H1 (cell line): ENCODE measurements at regions not wholly inside any gene's neighbourhood (a gene's known extent, or its start where the extent isn't known, plus 50 kb on each side); places are given as distances from the start of the nearest gene placed in this dataset.
"Not testable (repeated sequence)": the region's sequence is repeated elsewhere in the genome, so short reads cannot be mapped to it uniquely, and the experiment has no call there.

Experiments
- CTCF ChIA-PET: fragments of 300-600 bp; sonication (Branson Sonifier 250); formaldehyde crosslinking; loops from one replicate; lab custom pipeline; 2021; ENCODE audit not compliant: partially characterized antibody; lab: Charles Lee
- POLR2A ChIA-PET: fragments of 300-600 bp; sonication (Branson Sonifier 250); formaldehyde crosslinking; loops from one replicate; lab custom pipeline; 2021; ENCODE audit warnings: inconsistent platforms; ENCODE audit not compliant: partially characterized antibody; lab: Charles Lee
- DNase-seq, 2 experiments: peaks; one replicate each; pipeline versions ENCODE4 v3.0.0 to v3.0.0-alpha.2; 2010 to 2022; ENCODE audit warnings: low spot score in 2 of 2, low read depth in 1 of 2, mixed read lengths in 1 of 2
- FAIRE-seq: peaks from 2 replicates; lab custom pipeline; 2011; peaks lifted over from hg19 to GRCh38; lab: Jason Lieb, UNC
- H2AFZ ChIP-seq: 2 replicates; pipeline ENCODE4 v1.8.1; 2012; ENCODE audit warnings: low read length, inconsistent platforms
- H2AK5ac ChIP-seq: 2 replicates; pipeline ENCODE4 v1.6.1; 2013; ENCODE audit warnings: low read depth, low read length
- H2BK120ac ChIP-seq: replicated peaks from 2 replicates; pipeline ENCODE3; 2013; ENCODE audit warnings: low read depth, low read length, inconsistent platforms
- H2BK12ac ChIP-seq: 2 replicates; pipeline ENCODE4 v1.6.1; 2013; ENCODE audit warnings: low read depth, low read length
- H2BK15ac ChIP-seq: 2 replicates; pipeline ENCODE4 v1.6.1; 2013; ENCODE audit warnings: low read length
- H2BK20ac ChIP-seq: 2 replicates; pipeline ENCODE4 v1.6.1; 2013; ENCODE audit warnings: low read length
- H2BK5ac ChIP-seq: 2 replicates; pipeline ENCODE4 v1.6.1; 2013; ENCODE audit warnings: low read depth, low read length
- H3K14ac ChIP-seq: 2 replicates; pipeline ENCODE4 v1.6.1; 2013; ENCODE audit warnings: inconsistent platforms; ENCODE audit not compliant: insufficient read length
- H3K18ac ChIP-seq: 2 replicates; pipeline ENCODE4 v1.6.1; 2013; ENCODE audit warnings: low read length; ENCODE audit errors: extremely low read depth
- H3K23ac ChIP-seq: 2 replicates; pipeline ENCODE4 v1.6.1; 2013; ENCODE audit warnings: inconsistent platforms; ENCODE audit not compliant: insufficient read length
- H3K23me2 ChIP-seq: 2 replicates; pipeline ENCODE4 v1.6.1; 2013; ENCODE audit warnings: low read depth, low read length
- H3K27ac ChIP-seq: 2 replicates; pipeline ENCODE4 v1.6.1; 2011; ENCODE audit warnings: low read depth, low read length, inconsistent platforms
- H3K27me3 ChIP-seq, 4 experiments: replicated peaks in 1 of 4; 1 replicate in 1 of 4; 2 replicates in 3 of 4; pipeline versions ENCODE4 v1.6.1 to v1.8.1; 2011 to 2013; ENCODE audit warnings: low read length in 3 of 4, mild to moderate bottlenecking in 3 of 4, inconsistent platforms in 2 of 4, mixed read lengths in 2 of 4, moderate library complexity in 1 of 4; ENCODE audit not compliant: control insufficient read depth in 3 of 4, insufficient read depth in 3 of 4; ENCODE audit errors: extremely low read depth in 1 of 4
- H3K36me3 ChIP-seq, 4 experiments: 2 replicates each; pipeline versions ENCODE4 v1.6.1 to v1.8.1; 2011 to 2013; ENCODE audit warnings: mild to moderate bottlenecking in 4 of 4, low read length in 3 of 4, moderate library complexity in 2 of 4, control low read depth in 1 of 4, inconsistent platforms in 1 of 4; ENCODE audit not compliant: insufficient read depth in 4 of 4, control insufficient read depth in 2 of 4
- H3K4ac ChIP-seq: replicated peaks from 2 replicates; pipeline ENCODE3; 2013; ENCODE audit warnings: low read length, low read depth, mixed read lengths, inconsistent platforms; ENCODE audit not compliant: insufficient read length
- H3K4me1 ChIP-seq, 4 experiments: replicated peaks in 1 of 4; 1 replicate in 1 of 4; 2 replicates in 3 of 4; pipeline versions ENCODE4 v1.6.1 to v1.8.1; 2011 to 2013; ENCODE audit warnings: low read length in 3 of 4, inconsistent platforms in 2 of 4, mixed read lengths in 1 of 4; ENCODE audit not compliant: insufficient read depth in 4 of 4, control insufficient read depth in 3 of 4
- H3K4me2 ChIP-seq, 2 experiments: 2 replicates each; pipeline versions ENCODE4 v1.6.1 to v1.8.1; 2011 to 2013; ENCODE audit warnings: low read depth in 2 of 2, low read length in 2 of 2, control low read depth in 1 of 2, inconsistent platforms in 1 of 2, mild to moderate bottlenecking in 1 of 2; ENCODE audit not compliant: insufficient read depth in 1 of 2
- H3K4me3 ChIP-seq, 4 experiments: fragments of 200-600, 300-600 bp in 1 of 4; sonication (generic), shearing (Covaris generic), sonication (Bioruptor Twin) in 1 of 4; 2 replicates each; pipeline versions ENCODE4 v1.5.1 to v1.8.1; 2011 to 2016; ENCODE audit warnings: low read length in 4 of 4, low read depth in 3 of 4, control low read depth in 2 of 4, inconsistent platforms in 2 of 4, mild to moderate bottlenecking in 2 of 4, mixed read lengths in 1 of 4, moderate library complexity in 1 of 4; ENCODE audit not compliant: insufficient read depth in 2 of 4; ENCODE audit errors: extremely low read depth in 1 of 4
- H3K56ac ChIP-seq: replicated peaks from 2 replicates; pipeline ENCODE3; 2013; ENCODE audit warnings: low read depth, mild to moderate bottlenecking, mixed read lengths, low read length, inconsistent platforms; ENCODE audit not compliant: insufficient read length
- H3K79me1 ChIP-seq: 2 replicates; pipeline ENCODE4 v1.6.1; 2013; ENCODE audit warnings: low read depth, low read length, control low read depth
- H3K79me2 ChIP-seq, 2 experiments: 2 replicates each; pipeline versions ENCODE4 v1.6.1 to v1.8.1; 2012 to 2013; ENCODE audit warnings: low read length in 2 of 2, mild to moderate bottlenecking in 2 of 2, inconsistent platforms in 1 of 2; ENCODE audit not compliant: insufficient read depth in 2 of 2, control insufficient read depth in 1 of 2
- H3K9ac ChIP-seq, 4 experiments: replicated peaks in 1 of 4; 1 replicate in 1 of 4; 2 replicates in 3 of 4; pipeline versions ENCODE4 v1.6.1 to v1.8.1; 2011 to 2013; ENCODE audit warnings: low read depth in 3 of 4, low read length in 3 of 4, control low read depth in 2 of 4, mild to moderate bottlenecking in 2 of 4, moderate library complexity in 2 of 4, inconsistent platforms in 1 of 4; ENCODE audit errors: extremely low read depth in 1 of 4
- H3K9me3 ChIP-seq, 2 experiments: 2 replicates each; pipeline versions ENCODE4 v1.6.1 to v1.8.1; 2012 to 2013; ENCODE audit warnings: mild to moderate bottlenecking in 2 of 2, moderate library complexity in 2 of 2, control low read depth in 1 of 2, inconsistent platforms in 1 of 2, low read depth in 1 of 2, low read length in 1 of 2, mixed read lengths in 1 of 2; ENCODE audit not compliant: insufficient read depth in 2 of 2
- H4K20me1 ChIP-seq, 2 experiments: replicated peaks in 1 of 2; 2 replicates each; pipeline versions ENCODE3 to v1.8.1; 2011 to 2013; ENCODE audit warnings: inconsistent platforms in 2 of 2, low read length in 2 of 2, mild to moderate bottlenecking in 1 of 2; ENCODE audit not compliant: insufficient read depth in 2 of 2, control insufficient read depth in 1 of 2
- H4K5ac ChIP-seq: 2 replicates; pipeline ENCODE4 v1.6.1; 2013; ENCODE audit warnings: low read length, low read depth, mixed read lengths, inconsistent platforms; ENCODE audit not compliant: insufficient read length
- H4K8ac ChIP-seq: 2 replicates; pipeline ENCODE4 v1.8.0; 2013; ENCODE audit warnings: mild to moderate bottlenecking, moderate library complexity, low read length, inconsistent platforms; ENCODE audit not compliant: insufficient read depth; ENCODE audit errors: extremely low read depth
- H4K91ac ChIP-seq: replicated peaks from 2 replicates; pipeline ENCODE3; 2013; ENCODE audit warnings: low read length, mixed read lengths, inconsistent platforms; ENCODE audit not compliant: insufficient read length
- WGBS, 2 experiments: shearing (Covaris generic) in 1 of 2; methylation state at CpG; one replicate each; pipeline versions ENCODE4 v1.1.6 to v1.1.7; 2013 to 2015; ENCODE audit warnings: low lambda C conversion rate in 2 of 2, mixed read lengths in 2 of 2, inconsistent platforms in 1 of 2, low coverage in 1 of 2, missing lambda C conversion rate in 1 of 2; ENCODE audit not compliant: insufficient replicate concordance in 2 of 2, insufficient coverage in 1 of 2, insufficient read length in 1 of 2; ENCODE audit errors: extremely low coverage in 1 of 2, missing lambda C conversion rate in 1 of 2; 5-methylcytosine and 5-hydroxymethylcytosine counted together

DNA sequence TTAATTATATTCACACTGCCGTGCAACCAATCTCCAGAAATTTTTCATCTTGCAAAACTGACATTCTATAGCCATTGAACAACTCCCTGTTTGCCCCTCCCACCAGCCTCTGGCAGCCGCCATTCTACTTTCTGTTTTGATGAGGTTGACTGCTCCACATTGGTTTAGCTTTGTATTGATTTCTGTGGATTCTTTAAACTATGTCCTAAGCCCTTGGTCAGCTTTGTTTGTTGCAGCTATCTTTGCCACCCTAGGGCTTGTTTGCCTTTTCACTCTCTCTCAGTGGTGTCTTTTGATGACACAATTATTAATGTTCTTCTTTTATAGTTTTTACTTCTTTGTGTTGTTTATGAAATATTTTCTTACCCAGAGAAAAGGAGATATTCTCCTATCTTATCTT, 152.8 kb upstream of the PLGLB1 start:
- H3K79me2 ChIP-seq, H2AFZ ChIP-seq, H3K18ac ChIP-seq, H3K79me1 ChIP-seq, H2AK5ac ChIP-seq, H3K23ac ChIP-seq, H3K36me3 ChIP-seq, H2BK12ac ChIP-seq, H3K4ac ChIP-seq, H3K27ac ChIP-seq, POLR2A ChIA-PET, H3K27me3 ChIP-seq, H2BK120ac ChIP-seq, FAIRE-seq, H4K20me1 ChIP-seq, H2BK20ac ChIP-seq, H3K9me3 ChIP-seq, CTCF ChIA-PET, DNase-seq, H3K9ac ChIP-seq, H3K4me3 ChIP-seq, H3K4me1 ChIP-seq, H4K8ac ChIP-seq, H3K4me2 ChIP-seq, H3K14ac ChIP-seq, H2BK15ac ChIP-seq, H3K23me2 ChIP-seq, H4K91ac ChIP-seq, H2BK5ac ChIP-seq, H4K5ac ChIP-seq, H3K56ac ChIP-seq: not testable (repeated sequence)
- WGBS, 2 experiments: 72% methylated on average over 2 of the region's 2 CpGs; no CpG with 5 or more reads in 1 of the 2 experiments

DNA sequence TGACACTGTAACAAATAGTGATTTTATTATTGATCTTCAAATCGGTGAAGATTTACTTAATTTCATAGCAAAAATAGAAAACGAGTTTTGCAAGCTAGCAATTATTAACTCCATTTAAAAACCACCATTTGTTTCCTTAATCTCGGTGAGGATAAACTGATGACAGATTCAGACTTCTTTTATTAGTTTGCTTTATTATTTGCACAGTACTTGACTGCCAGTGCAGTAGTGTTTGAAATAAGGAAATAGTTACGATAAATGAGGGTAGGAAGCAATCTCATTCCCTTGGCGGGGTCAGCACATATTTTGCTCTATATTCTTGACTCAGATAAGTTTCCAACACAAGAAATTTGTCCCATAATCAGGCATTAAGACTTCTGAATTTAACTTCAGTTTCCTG, 161.7 kb upstream of the PLGLB1 start:
- H2AK5ac ChIP-seq, CTCF ChIA-PET, H4K8ac ChIP-seq, H3K9ac ChIP-seq, H3K23me2 ChIP-seq, H2AFZ ChIP-seq, DNase-seq, H3K4ac ChIP-seq, H2BK12ac ChIP-seq, H3K36me3 ChIP-seq, H4K20me1 ChIP-seq, H2BK15ac ChIP-seq, H3K27me3 ChIP-seq, H3K79me2 ChIP-seq, H4K5ac ChIP-seq, H3K79me1 ChIP-seq, H3K27ac ChIP-seq, H3K4me3 ChIP-seq, POLR2A ChIA-PET, H3K56ac ChIP-seq, H3K4me1 ChIP-seq, H3K9me3 ChIP-seq, H3K4me2 ChIP-seq, H2BK5ac ChIP-seq, FAIRE-seq, H4K91ac ChIP-seq, H3K14ac ChIP-seq, H3K23ac ChIP-seq, H2BK120ac ChIP-seq, H2BK20ac ChIP-seq, H3K18ac ChIP-seq: not testable (repeated sequence)
- WGBS, 2 experiments: 93% methylated on average over 4 of the region's 5 CpGs; no CpG with 5 or more reads in 1 of the 2 experiments
